Esophagus muscularis mucosa (tissue), 4 donors: ENCODE measurements at regions not wholly inside any gene's neighbourhood (a gene's known extent, or its start where the extent isn't known, plus 50 kb on each side); places are given as distances from the start of the nearest gene placed in this dataset.

Experiments used
- CTCF ChIP-seq, 3 experiments: fragments of 200-600 bp in 2 of 3; fragments of 450-650 bp in 1 of 3; sonication (generic) in 2 of 3; IDR thresholded peaks; one replicate each; pipeline ENCODE4 v1.5.1; 2017 to 2019; ENCODE audit warnings: antibody characterized with exemption in 3 of 3, mild to moderate bottlenecking in 2 of 3, moderate library complexity in 1 of 3
- EP300 ChIP-seq: sonication (generic); formaldehyde crosslinking; IDR thresholded peaks from one replicate; pipeline ENCODE4 v1.6.1; 2017; ENCODE audit warnings: antibody characterized with exemption
- POLR2A ChIP-seq: fragments of 450-650 bp; IDR thresholded peaks from one replicate; pipeline ENCODE4 v1.6.1; 2017; ENCODE audit warnings: antibody characterized with exemption, moderate library complexity, mild to moderate bottlenecking, low read depth
- POLR2AphosphoS5 ChIP-seq, 2 donors: sonication (generic); formaldehyde crosslinking; IDR thresholded peaks; one replicate each; pipeline ENCODE4 v1.6.1; 2017; ENCODE audit warnings: antibody characterized with exemption in 2 of 2

GRCh38 chr15:46660096-46660842 lies 1025.4 kb downstream of the SQOR start:
- no peak for TF ChIP-seq CTCF (IDR thresholded peaks at IDR 0.05)
- no peak for TF ChIP-seq POLR2A
- no peak for TF ChIP-seq POLR2AphosphoS5 (IDR thresholded peaks at IDR 0.05)
- TF ChIP-seq EP300: no peak
